ENCODE measurements at regions not wholly inside any gene's neighbourhood (a gene's known extent, or its start where the extent isn't known, plus 50 kb on each side); places are given as distances from the start of the nearest gene placed in this dataset.

DNA sequence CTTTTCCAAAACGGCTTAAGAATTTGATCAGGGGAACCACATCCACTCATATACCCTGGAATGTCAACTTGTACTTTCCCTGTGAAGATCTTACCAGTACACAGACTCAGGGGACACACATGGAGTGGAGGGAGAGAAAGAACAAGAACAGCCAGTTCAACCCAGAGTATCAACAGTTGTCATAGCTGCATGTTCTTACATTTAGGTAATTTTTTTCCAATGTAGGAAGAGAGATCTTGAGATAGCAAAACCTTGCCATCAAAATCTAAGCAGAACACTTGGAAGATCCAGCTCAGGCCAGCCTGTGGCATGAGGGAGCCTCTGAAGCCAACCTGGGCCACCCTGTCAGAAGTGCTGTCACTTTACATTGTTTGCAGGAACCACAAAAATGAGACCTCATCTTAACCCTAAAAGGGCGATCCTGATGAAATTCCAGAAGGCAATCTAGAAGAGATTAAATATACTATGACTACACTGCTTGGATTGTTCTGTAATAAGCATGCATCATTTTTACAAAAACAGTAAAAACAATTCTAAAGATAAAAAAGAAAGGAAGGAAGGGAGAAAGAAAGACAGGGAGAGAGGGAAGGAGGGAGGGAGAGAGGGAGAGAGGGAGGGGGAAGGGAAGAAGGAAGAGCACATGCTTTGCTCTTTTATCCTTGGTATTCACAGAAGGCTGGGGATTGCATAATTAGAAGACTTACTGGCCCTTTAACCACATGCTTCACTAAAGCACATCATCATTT lies 124.7 kb upstream of the TCF21 start:
- no peaks in the 10 kb centered on the region for H3K27me3 ChIP-seq (ENCODE audit: control insufficient read depth in 2 of 2, insufficient read depth in 1 of 2, low read length in 1 of 2)
- H3K36me3 ChIP-seq (ENCODE audit: control insufficient read depth in 2 of 2, insufficient read depth in 2 of 2, low read length in 1 of 2): no peaks in the 10 kb centered on the region
- WGBS: 92% methylated on average over 2 of the region's 2 CpGs
- no peaks in the 10 kb centered on the region for H3K9me3 ChIP-seq (ENCODE audit: control insufficient read depth in 2 of 2, insufficient read depth in 1 of 2, low read length in 1 of 2)
- DNase-seq (ENCODE audit: low read depth in 6 of 9, low spot score in 9 of 9): no peak
- H3K4me1 ChIP-seq (ENCODE audit: control insufficient read depth in 2 of 2, insufficient read depth in 2 of 2, low read length in 2 of 2): no peaks in the 10 kb centered on the region
- H3K27ac ChIP-seq (ENCODE audit: low read depth in 1 of 2, low read length in 1 of 2): no peak overlapping the region
- H3K4me3 ChIP-seq (ENCODE audit: low read length in 2 of 2): no peak overlapping the region

- Histone ChIP-seq H3K4me1 (ENCODE audit: control insufficient read depth in 2 of 2, insufficient read depth in 2 of 2, low read length in 2 of 2) (no peaks in the 10 kb centered on the region), H3K27ac (ENCODE audit: low read depth in 1 of 2, low read length in 1 of 2) (no peak overlapping the region), H3K27me3 (ENCODE audit: control insufficient read depth in 2 of 2, insufficient read depth in 1 of 2, low read length in 1 of 2) (no peaks in the 10 kb centered on the region), H3K4me3 (ENCODE audit: low read length in 2 of 2) (no peak overlapping the region), H3K9me3 (ENCODE audit: control insufficient read depth in 2 of 2, insufficient read depth in 1 of 2, low read length in 1 of 2) (no peaks in the 10 kb centered on the region), H3K36me3 (ENCODE audit: control insufficient read depth in 2 of 2, insufficient read depth in 2 of 2, low read length in 1 of 2) (no peaks in the 10 kb centered on the region)
- no peak for DNase-seq (ENCODE audit: low read depth in 6 of 9, low spot score in 9 of 9)
- 7% methylated on average over 2 of the region's 2 CpGs for WGBS
Measured at GRCh38 chr6:133764754-133765208, 124.1 kb upstream of the TCF21 start.

DNA sequence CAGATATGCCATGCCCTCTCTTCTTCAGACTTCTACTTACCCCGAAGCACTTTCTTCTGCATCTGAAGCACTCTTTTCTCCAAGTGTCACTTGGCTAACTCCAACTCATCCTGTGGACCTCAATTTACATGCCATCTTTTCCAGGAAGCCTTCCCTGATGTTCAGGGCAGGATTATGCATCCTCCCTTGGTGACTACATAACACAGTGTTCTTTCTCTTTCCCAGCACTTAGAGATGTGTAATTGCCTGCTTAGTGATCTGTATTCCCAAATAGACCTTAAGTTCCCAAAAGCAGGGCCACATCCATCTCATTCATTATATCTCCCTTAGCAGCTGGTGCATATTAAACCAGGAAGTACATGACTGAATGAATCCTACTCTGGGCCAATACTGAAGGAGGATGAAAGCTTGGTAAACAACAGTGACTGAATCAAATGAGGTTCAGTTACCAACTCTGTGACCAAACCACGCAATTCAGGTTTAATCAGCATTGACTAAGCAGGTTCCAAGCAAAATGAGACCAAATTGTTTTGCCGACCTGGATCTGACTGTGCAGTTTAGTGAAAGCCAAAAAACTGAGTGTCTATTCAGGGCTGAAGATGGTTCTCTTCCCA lies 121.4 kb upstream of the TCF21 start:
- 94% methylated on average over 3 of the region's 3 CpGs for WGBS
- Histone ChIP-seq H3K36me3 (ENCODE audit: control insufficient read depth in 2 of 2, insufficient read depth in 2 of 2, low read length in 1 of 2) (no peaks in the 10 kb centered on the region), H3K4me3 (ENCODE audit: low read length in 2 of 2) (no peak overlapping the region), H3K9me3 (ENCODE audit: control insufficient read depth in 2 of 2, insufficient read depth in 1 of 2, low read length in 1 of 2) (no peaks in the 10 kb centered on the region), H3K27ac (ENCODE audit: low read depth in 1 of 2, low read length in 1 of 2) (no peak overlapping the region), H3K27me3 (ENCODE audit: control insufficient read depth in 2 of 2, insufficient read depth in 1 of 2, low read length in 1 of 2) (no peaks in the 10 kb centered on the region), H3K4me1 (ENCODE audit: control insufficient read depth in 2 of 2, insufficient read depth in 2 of 2, low read length in 2 of 2) (no peaks in the 10 kb centered on the region)
- DNase-seq (ENCODE audit: low read depth in 6 of 9, low spot score in 9 of 9): no peak

DNA sequence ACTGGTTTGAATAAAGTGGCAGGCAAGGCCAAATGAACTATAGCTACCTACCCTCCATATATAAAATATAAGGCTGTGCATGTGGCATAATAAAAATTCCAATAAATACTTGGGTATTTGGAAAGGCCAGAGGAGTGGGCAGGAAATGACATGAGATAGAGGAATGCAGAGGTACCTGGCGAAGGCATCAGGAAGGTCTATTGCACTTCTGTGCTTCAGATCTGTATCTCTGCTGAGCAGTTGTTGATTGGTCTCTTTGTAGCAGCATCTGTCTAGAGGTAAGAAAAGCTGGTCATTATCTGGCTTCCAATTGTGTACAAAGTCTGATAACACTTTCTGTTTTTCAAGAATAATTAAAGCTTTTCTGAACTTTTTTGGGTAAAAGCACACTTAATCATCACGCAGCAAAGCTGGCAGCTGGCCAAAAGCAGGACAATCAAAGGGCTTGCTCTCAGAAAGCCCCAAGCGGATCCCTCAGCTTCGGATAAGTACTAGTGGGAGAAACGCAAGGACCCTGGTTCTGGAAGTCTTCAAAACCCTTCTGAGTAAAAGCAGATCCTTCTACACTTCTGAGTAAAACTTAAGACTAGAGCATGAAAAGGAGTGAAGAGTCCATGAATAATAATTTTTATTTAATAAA lies 120.1 kb upstream of the TCF21 start:
- DNase-seq (ENCODE audit: low read depth in 6 of 9, low spot score in 9 of 9): no peak
- WGBS: 76% methylated on average over 5 of the region's 5 CpGs
- Histone ChIP-seq H3K9me3 (ENCODE audit: control insufficient read depth in 2 of 2, insufficient read depth in 1 of 2, low read length in 1 of 2) (no peaks in the 10 kb centered on the region), H3K27ac (ENCODE audit: low read depth in 1 of 2, low read length in 1 of 2) (no peak overlapping the region), H3K36me3 (ENCODE audit: control insufficient read depth in 2 of 2, insufficient read depth in 2 of 2, low read length in 1 of 2) (no peaks in the 10 kb centered on the region), H3K27me3 (ENCODE audit: control insufficient read depth in 2 of 2, insufficient read depth in 1 of 2, low read length in 1 of 2) (no peaks in the 10 kb centered on the region), H3K4me1 (ENCODE audit: control insufficient read depth in 2 of 2, insufficient read depth in 2 of 2, low read length in 2 of 2) (no peaks in the 10 kb centered on the region), H3K4me3 (ENCODE audit: low read length in 2 of 2) (no peak overlapping the region)

DNA sequence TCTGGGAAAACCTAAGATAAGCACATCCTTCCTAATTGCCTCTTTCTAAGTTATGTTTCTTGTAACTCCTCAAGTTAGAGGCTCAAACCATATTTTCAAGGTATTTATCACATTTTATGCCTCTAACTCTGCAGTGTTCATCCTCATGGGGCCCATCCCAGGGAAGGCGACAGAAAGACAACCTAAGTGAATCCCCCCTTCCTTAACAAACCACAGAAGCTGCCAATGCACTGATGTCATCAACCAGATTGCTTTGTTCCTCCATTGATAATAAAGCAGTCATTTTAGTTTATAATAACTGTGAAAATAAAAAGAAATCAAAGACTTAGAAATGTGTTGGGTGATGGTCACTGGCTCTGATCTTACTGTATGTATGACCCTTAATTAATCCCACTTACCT lies 119.5 kb upstream of the TCF21 start:
- Histone ChIP-seq H3K4me1 (ENCODE audit: control insufficient read depth in 2 of 2, insufficient read depth in 2 of 2, low read length in 2 of 2) (no peaks in the 10 kb centered on the region), H3K9me3 (ENCODE audit: control insufficient read depth in 2 of 2, insufficient read depth in 1 of 2, low read length in 1 of 2) (no peaks in the 10 kb centered on the region), H3K27me3 (ENCODE audit: control insufficient read depth in 2 of 2, insufficient read depth in 1 of 2, low read length in 1 of 2) (no peaks in the 10 kb centered on the region), H3K36me3 (ENCODE audit: control insufficient read depth in 2 of 2, insufficient read depth in 2 of 2, low read length in 1 of 2) (no peaks in the 10 kb centered on the region), H3K4me3 (ENCODE audit: low read length in 2 of 2) (no peak overlapping the region), H3K27ac (ENCODE audit: low read depth in 1 of 2, low read length in 1 of 2) (no peak overlapping the region)
- 89% methylated on average over 1 of the region's 1 CpG for WGBS
- no peak for DNase-seq (ENCODE audit: low read depth in 6 of 9, low spot score in 9 of 9)

- Histone ChIP-seq H3K9me3 (ENCODE audit: control insufficient read depth in 2 of 2, insufficient read depth in 1 of 2, low read length in 1 of 2) (no peaks in the 10 kb centered on the region), H3K4me1 (ENCODE audit: control insufficient read depth in 2 of 2, insufficient read depth in 2 of 2, low read length in 2 of 2) (no peaks in the 10 kb centered on the region), H3K27me3 (ENCODE audit: control insufficient read depth in 2 of 2, insufficient read depth in 1 of 2, low read length in 1 of 2) (no peaks in the 10 kb centered on the region), H3K27ac (ENCODE audit: low read depth in 1 of 2, low read length in 1 of 2) (no peak overlapping the region), H3K36me3 (ENCODE audit: control insufficient read depth in 2 of 2, insufficient read depth in 2 of 2, low read length in 1 of 2) (no peaks in the 10 kb centered on the region), H3K4me3 (ENCODE audit: low read length in 2 of 2) (no peak overlapping the region)
- DNase-seq (ENCODE audit: low read depth in 6 of 9, low spot score in 9 of 9): no peak
Measured at GRCh38 chr6:133772567-133772966, 116.3 kb upstream of the TCF21 start.

DNA sequence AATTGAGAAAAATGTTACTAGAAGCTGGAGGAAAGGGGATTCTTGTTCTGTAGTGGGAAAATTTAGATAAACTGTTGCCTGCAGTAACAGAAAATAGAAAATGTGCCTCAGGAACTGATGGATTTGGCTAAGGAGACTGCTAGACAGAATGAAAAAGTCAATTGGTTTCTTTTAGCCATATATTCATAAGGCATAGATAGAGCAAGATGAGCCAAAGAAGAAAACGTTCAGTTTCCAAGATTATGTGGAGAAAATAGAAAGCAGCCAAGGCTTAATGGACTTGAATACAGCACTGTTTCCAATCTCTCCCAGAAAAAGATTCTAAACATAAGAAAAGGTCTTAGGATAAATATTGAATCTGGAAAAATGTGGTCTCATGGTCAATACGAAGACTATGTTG lies 115.1 kb upstream of the TCF21 start:
- Histone ChIP-seq H3K27ac (ENCODE audit: low read depth in 1 of 2, low read length in 1 of 2) (no peak overlapping the region), H3K36me3 (ENCODE audit: control insufficient read depth in 2 of 2, insufficient read depth in 2 of 2, low read length in 1 of 2) (no peaks in the 10 kb centered on the region), H3K4me3 (ENCODE audit: low read length in 2 of 2) (no peak overlapping the region), H3K27me3 (ENCODE audit: control insufficient read depth in 2 of 2, insufficient read depth in 1 of 2, low read length in 1 of 2) (no peaks in the 10 kb centered on the region), H3K4me1 (ENCODE audit: control insufficient read depth in 2 of 2, insufficient read depth in 2 of 2, low read length in 2 of 2) (no peaks in the 10 kb centered on the region), H3K9me3 (ENCODE audit: control insufficient read depth in 2 of 2, insufficient read depth in 1 of 2, low read length in 1 of 2) (no peaks in the 10 kb centered on the region)
- 93% methylated on average over 2 of the region's 2 CpGs for WGBS
- no peak for DNase-seq (ENCODE audit: low read depth in 6 of 9, low spot score in 9 of 9)

DNA sequence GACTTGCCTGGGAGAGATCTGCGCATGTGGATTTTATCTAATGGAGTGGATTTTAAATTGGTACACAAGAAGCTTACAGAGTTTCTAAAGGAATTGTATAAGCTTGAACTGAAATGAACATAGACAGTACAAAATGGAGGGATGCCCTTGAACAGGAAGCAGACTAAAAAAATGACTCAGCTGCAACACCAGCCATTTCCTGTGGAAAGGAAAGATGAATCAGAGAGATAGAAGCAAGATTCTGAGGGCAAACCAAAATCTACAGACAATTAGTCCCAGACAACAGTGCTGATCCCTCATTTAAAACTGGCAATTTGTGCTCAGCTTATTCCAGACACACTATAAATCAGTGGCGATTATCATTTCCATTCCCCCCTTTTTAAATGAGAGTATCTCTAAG lies 114.6 kb upstream of the TCF21 start:
- H3K27ac ChIP-seq (ENCODE audit: low read depth in 1 of 2, low read length in 1 of 2): no peak overlapping the region
- no peak for DNase-seq (ENCODE audit: low read depth in 6 of 9, low spot score in 9 of 9)
- WGBS: over 99% methylated on average over 2 of the region's 2 CpGs
- no peaks in the 10 kb centered on the region for H3K4me1 ChIP-seq (ENCODE audit: control insufficient read depth in 2 of 2, insufficient read depth in 2 of 2, low read length in 2 of 2)
- no peaks in the 10 kb centered on the region for H3K36me3 ChIP-seq (ENCODE audit: control insufficient read depth in 2 of 2, insufficient read depth in 2 of 2, low read length in 1 of 2)
- H3K4me3 ChIP-seq (ENCODE audit: low read length in 2 of 2): no peak overlapping the region
- no peaks in the 10 kb centered on the region for H3K27me3 ChIP-seq (ENCODE audit: control insufficient read depth in 2 of 2, insufficient read depth in 1 of 2, low read length in 1 of 2)
- H3K9me3 ChIP-seq (ENCODE audit: control insufficient read depth in 2 of 2, insufficient read depth in 1 of 2, low read length in 1 of 2): no peaks in the 10 kb centered on the region

DNA sequence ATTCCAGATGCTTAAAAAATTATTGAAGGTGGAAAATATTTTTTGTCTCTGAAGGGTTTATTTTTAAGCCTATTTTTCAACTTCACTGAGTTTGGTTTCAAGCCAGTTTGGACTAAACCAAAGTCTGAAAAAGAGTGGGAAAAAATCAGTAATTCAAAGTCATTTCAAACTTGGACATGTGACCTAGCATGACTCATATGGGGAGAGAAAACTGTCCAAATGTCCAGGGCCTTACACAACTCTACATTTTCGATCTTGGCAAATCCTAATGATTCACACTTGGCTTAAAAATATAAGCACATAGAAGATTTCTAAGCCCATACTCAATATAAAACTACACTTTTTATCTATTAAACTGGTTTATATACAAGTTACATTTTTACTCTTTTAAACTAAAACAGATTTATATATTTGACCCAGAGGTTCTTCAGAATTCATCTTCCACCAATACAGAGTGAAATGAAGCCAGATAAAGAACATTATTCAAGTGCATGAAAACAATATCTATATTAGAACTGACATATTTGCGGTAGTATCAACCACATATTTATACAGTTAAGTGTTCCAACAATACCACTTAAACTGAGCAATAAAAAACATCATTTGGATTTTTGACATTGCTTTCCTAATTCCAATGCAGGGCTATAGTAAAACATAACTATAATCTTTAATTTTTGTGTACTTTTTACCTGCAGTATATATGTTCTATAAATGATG lies 110.3 kb upstream of the TCF21 start:
- no peak for DNase-seq (ENCODE audit: low read depth in 6 of 9, low spot score in 9 of 9)
- 82% methylated on average over 2 of the region's 2 CpGs for WGBS
- Histone ChIP-seq H3K27ac (ENCODE audit: low read depth in 1 of 2, low read length in 1 of 2) (no peak overlapping the region), H3K27me3 (ENCODE audit: control insufficient read depth in 2 of 2, insufficient read depth in 1 of 2, low read length in 1 of 2) (no peaks in the 10 kb centered on the region), H3K4me3 (ENCODE audit: low read length in 2 of 2) (no peak overlapping the region), H3K36me3 (ENCODE audit: control insufficient read depth in 2 of 2, insufficient read depth in 2 of 2, low read length in 1 of 2) (no peaks in the 10 kb centered on the region), H3K9me3 (ENCODE audit: control insufficient read depth in 2 of 2, insufficient read depth in 1 of 2, low read length in 1 of 2) (no peaks in the 10 kb centered on the region), H3K4me1 (ENCODE audit: control insufficient read depth in 2 of 2, insufficient read depth in 2 of 2, low read length in 2 of 2) (no peaks in the 10 kb centered on the region)
